ENCODE measurements at regions not wholly inside any gene's neighbourhood (a gene's known extent, or its start where the extent isn't known, plus 50 kb on each side); places are given as distances from the start of the nearest gene placed in this dataset.

DNA sequence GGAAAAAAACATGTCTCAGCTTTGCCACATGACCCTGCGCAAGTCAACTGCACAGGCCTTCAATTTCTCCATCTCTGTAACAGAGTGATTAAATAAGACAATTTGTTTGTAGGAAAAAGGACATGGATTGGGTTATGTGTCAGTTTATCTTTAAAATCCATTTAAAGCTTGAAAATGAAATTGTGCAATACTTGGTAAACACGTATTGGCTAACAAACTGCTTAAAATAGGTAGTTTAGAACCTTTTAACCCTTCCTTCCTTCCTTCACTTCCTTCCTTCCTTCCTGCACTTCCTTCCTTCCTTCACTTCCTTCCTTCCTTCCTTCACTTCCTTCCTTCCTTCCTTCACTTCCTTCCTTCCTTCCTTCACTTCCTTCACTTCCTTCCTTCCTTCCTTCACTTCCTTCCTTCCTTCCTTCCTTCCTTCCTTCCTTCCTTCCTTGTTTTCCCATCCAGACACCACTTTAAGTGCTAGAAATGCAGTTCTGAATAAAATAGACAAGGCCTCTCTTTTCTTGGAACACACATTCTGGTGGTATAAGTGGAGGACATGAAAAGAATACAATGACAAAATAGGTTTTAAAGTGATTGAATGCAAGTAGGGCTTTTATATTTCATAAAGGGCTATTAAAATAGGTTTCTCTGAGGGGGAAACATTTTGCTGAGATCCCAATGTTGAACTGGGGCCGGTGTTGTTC, 130.2 kb upstream of the TP63 start:
- Histone ChIP-seq H3K27me3 (ENCODE audit: insufficient read depth, poor library complexity, severe bottlenecking) (no peaks in the 10 kb centered on the region), H3K27ac (replicated peaks) (no peak overlapping the region), H3K4me3 (replicated peaks; ENCODE audit: insufficient read depth, low read length) (no peak overlapping the region)
- no peak for DNase-seq (ENCODE audit: low read depth in 1 of 2, low spot score in 1 of 2)
- TF ChIP-seq GABPA (IDR thresholded peaks at IDR 0.05; ENCODE audit: low read depth), result no peak

DNA sequence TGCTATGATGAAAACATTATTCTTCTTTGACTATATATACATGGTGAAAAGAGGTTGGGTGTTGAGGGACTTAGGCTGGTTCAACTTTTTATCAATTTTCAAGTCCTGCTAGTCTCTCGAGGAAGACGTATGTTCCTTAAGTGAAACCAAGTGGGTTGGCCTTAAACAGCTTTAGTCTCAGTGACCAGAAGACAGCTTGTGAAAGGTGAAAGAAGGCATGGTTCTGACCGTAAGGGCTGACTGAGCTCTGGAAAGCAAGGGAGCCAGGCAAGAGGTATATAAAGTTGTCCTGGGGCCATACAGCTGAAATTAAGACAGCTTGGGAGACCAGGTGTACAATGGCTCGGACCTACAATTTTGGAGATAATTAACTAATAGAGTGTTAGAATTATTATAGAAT, 128.9 kb upstream of the TP63 start:
- Histone ChIP-seq H3K4me3 (replicated peaks; ENCODE audit: insufficient read depth, low read length) (no peak overlapping the region), H3K27ac (replicated peaks) (no peak overlapping the region), H3K27me3 (ENCODE audit: insufficient read depth, poor library complexity, severe bottlenecking) (no peaks in the 10 kb centered on the region)
- TF ChIP-seq, protein P1, sequence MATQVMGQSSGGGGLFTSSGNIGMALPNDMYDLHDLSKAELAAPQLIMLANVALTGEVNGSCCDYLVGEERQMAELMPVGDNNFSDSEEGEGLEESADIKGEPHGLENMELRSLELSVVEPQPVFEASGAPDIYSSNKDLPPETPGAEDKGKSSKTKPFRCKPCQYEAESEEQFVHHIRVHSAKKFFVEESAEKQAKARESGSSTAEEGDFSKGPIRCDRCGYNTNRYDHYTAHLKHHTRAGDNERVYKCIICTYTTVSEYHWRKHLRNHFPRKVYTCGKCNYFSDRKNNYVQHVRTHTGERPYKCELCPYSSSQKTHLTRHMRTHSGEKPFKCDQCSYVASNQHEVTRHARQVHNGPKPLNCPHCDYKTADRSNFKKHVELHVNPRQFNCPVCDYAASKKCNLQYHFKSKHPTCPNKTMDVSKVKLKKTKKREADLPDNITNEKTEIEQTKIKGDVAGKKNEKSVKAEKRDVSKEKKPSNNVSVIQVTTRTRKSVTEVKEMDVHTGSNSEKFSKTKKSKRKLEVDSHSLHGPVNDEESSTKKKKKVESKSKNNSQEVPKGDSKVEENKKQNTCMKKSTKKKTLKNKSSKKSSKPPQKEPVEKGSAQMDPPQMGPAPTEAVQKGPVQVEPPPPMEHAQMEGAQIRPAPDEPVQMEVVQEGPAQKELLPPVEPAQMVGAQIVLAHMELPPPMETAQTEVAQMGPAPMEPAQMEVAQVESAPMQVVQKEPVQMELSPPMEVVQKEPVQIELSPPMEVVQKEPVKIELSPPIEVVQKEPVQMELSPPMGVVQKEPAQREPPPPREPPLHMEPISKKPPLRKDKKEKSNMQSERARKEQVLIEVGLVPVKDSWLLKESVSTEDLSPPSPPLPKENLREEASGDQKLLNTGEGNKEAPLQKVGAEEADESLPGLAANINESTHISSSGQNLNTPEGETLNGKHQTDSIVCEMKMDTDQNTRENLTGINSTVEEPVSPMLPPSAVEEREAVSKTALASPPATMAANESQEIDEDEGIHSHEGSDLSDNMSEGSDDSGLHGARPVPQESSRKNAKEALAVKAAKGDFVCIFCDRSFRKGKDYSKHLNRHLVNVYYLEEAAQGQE (IDR thresholded peaks at IDR 0.05; ENCODE audit: insufficient replicate concordance, low read depth), result no peak
- TF ChIP-seq SPI1 (IDR thresholded peaks at IDR 0.05; ENCODE audit: borderline replicate concordance, low read depth) (no peak), POLR2AphosphoS5 (IDR thresholded peaks at IDR 0.05; ENCODE audit: low read depth) (no peak), GABPA (IDR thresholded peaks at IDR 0.05; ENCODE audit: low read depth) (no peak)
- TF ChIP-seq, protein P2, sequence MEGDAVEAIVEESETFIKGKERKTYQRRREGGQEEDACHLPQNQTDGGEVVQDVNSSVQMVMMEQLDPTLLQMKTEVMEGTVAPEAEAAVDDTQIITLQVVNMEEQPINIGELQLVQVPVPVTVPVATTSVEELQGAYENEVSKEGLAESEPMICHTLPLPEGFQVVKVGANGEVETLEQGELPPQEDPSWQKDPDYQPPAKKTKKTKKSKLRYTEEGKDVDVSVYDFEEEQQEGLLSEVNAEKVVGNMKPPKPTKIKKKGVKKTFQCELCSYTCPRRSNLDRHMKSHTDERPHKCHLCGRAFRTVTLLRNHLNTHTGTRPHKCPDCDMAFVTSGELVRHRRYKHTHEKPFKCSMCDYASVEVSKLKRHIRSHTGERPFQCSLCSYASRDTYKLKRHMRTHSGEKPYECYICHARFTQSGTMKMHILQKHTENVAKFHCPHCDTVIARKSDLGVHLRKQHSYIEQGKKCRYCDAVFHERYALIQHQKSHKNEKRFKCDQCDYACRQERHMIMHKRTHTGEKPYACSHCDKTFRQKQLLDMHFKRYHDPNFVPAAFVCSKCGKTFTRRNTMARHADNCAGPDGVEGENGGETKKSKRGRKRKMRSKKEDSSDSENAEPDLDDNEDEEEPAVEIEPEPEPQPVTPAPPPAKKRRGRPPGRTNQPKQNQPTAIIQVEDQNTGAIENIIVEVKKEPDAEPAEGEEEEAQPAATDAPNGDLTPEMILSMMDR (IDR thresholded peaks at IDR 0.05; ENCODE audit: insufficient read depth, low read length), result no peak
- DNase-seq (ENCODE audit: low read depth in 1 of 2, low spot score in 1 of 2), result no peak

DNA sequence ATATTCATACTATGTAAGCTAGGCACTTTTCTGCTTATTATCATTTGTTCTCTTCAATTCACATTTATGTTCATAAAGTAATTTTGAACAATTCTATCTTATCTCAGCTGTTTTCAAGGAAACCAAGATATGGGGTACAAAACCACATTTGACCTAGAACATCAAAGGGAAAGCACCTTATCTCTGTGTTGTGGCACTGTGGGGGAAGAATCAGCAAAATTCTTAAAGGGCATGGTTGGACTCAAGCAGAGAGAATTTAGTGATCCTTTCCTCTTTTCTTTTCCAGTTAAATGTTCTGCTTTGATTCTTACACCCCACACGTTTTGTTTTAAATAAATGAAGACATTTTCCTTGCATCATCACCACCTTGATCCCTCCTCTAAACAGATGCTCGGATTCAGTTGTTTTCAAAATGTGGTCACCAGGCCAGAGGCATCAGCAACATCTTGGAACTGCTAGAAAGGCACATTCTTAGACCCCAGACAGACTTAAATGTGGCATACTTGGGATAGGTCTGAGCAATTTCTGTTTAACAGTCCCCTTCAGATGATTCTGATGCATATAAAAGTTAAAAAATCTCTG, 128.4 kb upstream of the TP63 start:
- Histone ChIP-seq H3K27me3 (ENCODE audit: insufficient read depth, poor library complexity, severe bottlenecking) (no peaks in the 10 kb centered on the region), H3K4me3 (replicated peaks; ENCODE audit: insufficient read depth, low read length) (no peak overlapping the region), H3K27ac (replicated peaks) (no peak overlapping the region)
- TF ChIP-seq GABPA (IDR thresholded peaks at IDR 0.05; ENCODE audit: low read depth), result no peak
- TF ChIP-seq POLR2AphosphoS5 (IDR thresholded peaks at IDR 0.05; ENCODE audit: low read depth), result no peak
- TF ChIP-seq, protein P1 (IDR thresholded peaks at IDR 0.05; ENCODE audit: insufficient replicate concordance, low read depth), result no peak
- no peak for TF ChIP-seq SPI1 (IDR thresholded peaks at IDR 0.05; ENCODE audit: borderline replicate concordance, low read depth)
- TF ChIP-seq, protein P2 (IDR thresholded peaks at IDR 0.05; ENCODE audit: insufficient read depth, low read length), result no peak
- DNase-seq (ENCODE audit: low read depth in 1 of 2, low spot score in 1 of 2), result no peak

DNA sequence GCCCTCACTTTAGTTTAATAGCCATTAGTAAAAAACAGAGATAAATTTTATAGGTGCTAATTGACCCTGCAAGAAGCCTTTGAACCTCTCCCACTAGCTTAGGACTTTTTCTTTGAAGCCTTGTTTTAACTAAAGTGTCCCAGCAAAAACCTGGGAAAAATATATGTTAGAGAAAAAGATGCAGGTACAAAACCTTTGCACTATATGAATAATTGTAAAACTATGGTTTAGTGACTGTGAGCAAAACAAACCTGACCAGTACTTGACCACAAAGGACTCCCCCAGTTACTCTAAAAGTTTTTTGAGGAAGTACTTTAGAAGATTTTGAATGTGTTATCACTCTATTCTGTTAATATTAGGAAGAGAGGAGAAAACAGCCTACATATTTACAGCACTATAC, 123.3 kb upstream of the TP63 start:
- Histone ChIP-seq H3K27ac (replicated peaks) (peak overlapping the region; percentile 23; the same call in 1 of the 2 replicates), H3K27me3 (ENCODE audit: insufficient read depth, poor library complexity, severe bottlenecking) (no peaks in the 10 kb centered on the region), H3K4me3 (replicated peaks; ENCODE audit: insufficient read depth, low read length) (no peak overlapping the region)
- TF ChIP-seq SPI1 (IDR thresholded peaks at IDR 0.05; ENCODE audit: borderline replicate concordance, low read depth), result peak; percentile 14; the same call in 1 of the 2 replicates
- TF ChIP-seq POLR2AphosphoS5 (IDR thresholded peaks at IDR 0.05; ENCODE audit: low read depth), result no peak
- DNase-seq (ENCODE audit: low read depth in 1 of 2, low spot score in 1 of 2), result peak in 1 of 2 experiments; percentile 41

Data from HL-60 (cell line).